Effector memory CD8-positive, alpha-beta T cell (primary cell): ENCODE measurements at regions not wholly inside any gene's neighbourhood (a gene's known extent, or its start where the extent isn't known, plus 50 kb on each side); places are given as distances from the start of the nearest gene placed in this dataset.

Experiments
- ATAC-seq: fragments of 150-1000 bp; cut with Tn5 transposase; replicated peaks from 2 replicates; pipeline ENCODE4 v1.10.0; 2021; ENCODE audit warnings: mild to moderate bottlenecking, moderate library complexity
- DNase-seq, 3 experiments: peaks; one replicate each; pipeline ENCODE4 v3.0.0; 2021
- H3K27ac Mint-ChIP-seq, 2 donors: one replicate each; pipeline ENCODE4 v1.8.0; 2022; ENCODE audit warnings: mild to moderate bottlenecking in 2 of 2, mixed read lengths in 2 of 2, moderate library complexity in 2 of 2
- H3K27me3 Mint-ChIP-seq, 2 donors: one replicate each; pipeline ENCODE4 v1.8.0; 2022; ENCODE audit warnings: mixed read lengths in 2 of 2
- H3K36me3 Mint-ChIP-seq: one replicate; pipeline ENCODE4 v1.8.0; 2022; ENCODE audit warnings: mild to moderate bottlenecking, moderate library complexity, mixed read lengths; ENCODE audit not compliant: insufficient read depth
- H3K4me1 Mint-ChIP-seq, 2 donors: one replicate each; pipeline ENCODE4 v1.8.0; 2022; ENCODE audit warnings: low read depth in 2 of 2, mixed read lengths in 2 of 2
- H3K4me3 Mint-ChIP-seq, 2 donors: one replicate each; pipeline ENCODE4 v1.8.0; 2022; ENCODE audit warnings: mild to moderate bottlenecking in 2 of 2, mixed read lengths in 2 of 2, moderate library complexity in 2 of 2
- H3K9me3 Mint-ChIP-seq, 2 donors: one replicate each; pipeline ENCODE4 v1.8.0; 2022; ENCODE audit warnings: mixed read lengths in 2 of 2

DNA sequence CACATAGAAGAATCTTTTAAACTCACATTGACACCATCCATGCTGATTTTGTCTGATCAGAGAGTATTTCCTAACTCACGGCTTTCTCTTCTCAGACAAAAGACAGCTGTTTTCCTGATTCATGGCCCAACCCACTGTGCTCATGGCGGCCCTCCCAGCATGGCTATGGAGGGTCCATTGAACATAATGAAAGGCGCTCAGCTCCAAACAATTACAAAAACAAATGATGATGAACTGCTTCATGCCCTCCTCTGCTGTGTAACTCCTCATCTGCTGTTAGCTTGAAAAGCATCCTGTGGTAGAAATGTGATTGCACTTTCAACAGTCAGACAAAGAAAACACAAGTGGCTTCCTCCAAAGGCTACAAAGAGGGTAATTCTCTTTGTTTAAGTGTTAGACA, 673.8 kb downstream of the PRELID2 start:
- Mint-ChIP-seq H3K27me3 (no peaks in the 10 kb centered on the region), H3K36me3 (no peaks in the 10 kb centered on the region), H3K27ac (no peak overlapping the region), H3K9me3 (peaks cover 13% of the 10 kb centered on the region in 2 donors), H3K4me3 (no peak overlapping the region), H3K4me1 (no peaks in the 10 kb centered on the region)
- DNase-seq (no peak), ATAC-seq (no peak)

DNA sequence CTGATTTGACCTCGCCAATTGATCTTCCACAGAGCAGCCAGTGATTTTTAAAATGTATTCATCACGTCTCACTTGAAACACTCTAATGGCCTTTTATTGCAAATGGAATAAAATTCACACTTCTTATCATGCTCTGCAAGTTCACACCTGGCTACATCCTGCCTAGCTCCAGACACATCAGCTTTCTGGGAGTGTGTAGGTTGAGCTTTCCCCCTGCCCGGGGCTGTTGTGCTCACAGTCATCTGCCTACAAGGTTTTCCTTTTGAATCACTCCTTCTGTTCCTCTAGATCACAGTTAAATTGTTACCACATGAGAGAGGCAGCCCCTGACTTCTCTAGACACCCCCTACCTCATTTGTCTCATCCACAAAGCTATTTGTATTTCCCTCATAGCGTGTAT, 674.5 kb downstream of the PRELID2 start:
- Mint-ChIP-seq H3K4me3 (no peak overlapping the region), H3K36me3 (no peaks in the 10 kb centered on the region), H3K27me3 (no peaks in the 10 kb centered on the region), H3K9me3 (peaks cover 13% of the 10 kb centered on the region in 2 donors), H3K4me1 (no peaks in the 10 kb centered on the region), H3K27ac (no peak overlapping the region)
- DNase-seq, result no peak
- no peak for ATAC-seq

DNA sequence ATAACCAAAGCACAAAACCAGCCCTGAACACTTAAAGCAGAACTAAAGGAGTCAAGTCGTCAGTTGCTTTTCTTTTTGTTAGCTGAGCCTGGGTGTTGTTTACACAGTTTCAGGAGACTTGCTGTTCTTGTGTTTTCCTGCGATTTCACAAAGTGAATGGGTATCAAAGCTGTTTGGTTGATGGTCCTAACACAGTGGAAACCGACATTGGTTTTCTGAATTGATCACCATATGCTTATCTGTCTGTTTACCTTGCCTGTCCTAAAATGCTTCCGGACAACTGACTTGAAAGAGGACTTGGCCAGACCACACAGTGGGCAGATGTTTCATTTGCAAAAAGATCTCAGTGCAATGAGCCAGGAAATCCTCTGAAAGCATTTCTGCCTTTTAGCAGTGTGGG, 676.4 kb downstream of the PRELID2 start:
- Mint-ChIP-seq H3K36me3 (no peaks in the 10 kb centered on the region), H3K4me1 (no peaks in the 10 kb centered on the region), H3K27me3 (no peaks in the 10 kb centered on the region), H3K4me3 (no peak overlapping the region), H3K27ac (no peak overlapping the region), H3K9me3 (peaks cover 5 to 9% of the 10 kb centered on the region in 2 donors)
- no peak for DNase-seq
- ATAC-seq, result no peak

DNA sequence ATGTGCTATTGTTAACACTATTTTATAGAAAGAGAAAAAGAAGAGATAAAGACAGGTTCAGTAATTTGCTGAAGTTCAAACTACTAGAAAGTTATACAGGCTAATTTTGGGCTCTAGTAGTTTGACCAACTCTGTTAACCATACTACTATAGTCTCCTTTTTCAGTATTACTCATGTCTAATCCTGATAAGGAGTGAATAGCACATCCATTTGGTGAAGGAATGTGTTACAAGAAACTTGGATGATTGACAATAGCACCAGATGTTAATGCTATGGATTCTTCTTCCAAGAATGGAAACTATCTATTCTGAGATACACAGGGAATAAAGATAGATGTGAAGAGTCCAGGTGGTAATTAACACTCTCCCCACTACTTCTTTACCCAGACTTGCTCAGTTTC, 677.3 kb downstream of the PRELID2 start:
- ATAC-seq, result no peak
- H3K4me3 Mint-ChIP-seq, result no peak overlapping the region
- H3K4me1 Mint-ChIP-seq, result no peaks in the 10 kb centered on the region
- DNase-seq, result no peak
- H3K36me3 Mint-ChIP-seq, result no peaks in the 10 kb centered on the region
- no peak overlapping the region for H3K27ac Mint-ChIP-seq
- peaks cover 0 to 9% of the 10 kb centered on the region in 2 donors for H3K9me3 Mint-ChIP-seq
- no peaks in the 10 kb centered on the region for H3K27me3 Mint-ChIP-seq

DNA sequence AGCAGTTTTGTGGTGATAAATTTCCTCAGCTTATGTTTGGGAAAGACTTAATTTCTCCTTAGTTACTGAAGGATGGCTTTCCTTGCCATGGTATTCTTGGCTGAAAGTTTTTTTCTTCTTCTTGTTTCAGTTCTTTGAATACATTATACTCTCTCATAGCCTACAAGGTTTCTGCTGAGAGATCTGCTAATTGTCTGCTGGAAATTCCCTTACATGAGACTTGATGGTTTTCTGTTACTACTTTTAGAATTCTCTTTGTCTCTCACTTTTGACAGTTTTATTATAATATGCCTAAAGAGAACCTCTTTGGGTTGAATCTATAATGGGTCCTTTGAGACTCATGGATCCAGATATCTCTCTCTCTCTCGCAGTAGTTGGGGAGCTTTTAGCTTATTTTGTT, 693.6 kb downstream of the PRELID2 start:
- ATAC-seq (no peak), DNase-seq (no peak)
- Mint-ChIP-seq H3K36me3 (no peaks in the 10 kb centered on the region), H3K4me1 (no peaks in the 10 kb centered on the region), H3K27ac (no peak overlapping the region), H3K9me3 (peaks cover 0 to 12% of the 10 kb centered on the region in 2 donors), H3K27me3 (no peaks in the 10 kb centered on the region), H3K4me3 (no peak overlapping the region)

DNA sequence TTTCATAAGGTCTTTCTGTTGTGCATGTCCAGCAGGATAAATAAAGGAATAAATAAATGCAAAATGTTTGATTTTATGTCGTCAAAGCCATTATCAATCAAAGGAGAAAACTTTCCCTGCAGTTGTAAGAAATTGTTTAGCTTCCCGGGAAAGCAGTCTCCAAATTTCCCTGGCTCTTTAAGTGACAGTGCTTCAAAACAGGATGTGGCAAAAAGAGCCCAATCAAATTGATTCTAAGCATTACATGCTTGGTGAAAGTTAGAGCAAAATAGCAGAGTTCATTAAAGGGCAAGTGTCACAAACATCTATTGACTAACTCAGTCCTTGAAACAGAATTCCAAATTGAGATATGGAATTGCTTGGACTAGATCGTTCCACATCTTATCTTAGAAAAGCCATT, 704.1 kb downstream of the PRELID2 start:
- ATAC-seq, result no peak
- Mint-ChIP-seq H3K27ac (no peak overlapping the region), H3K36me3 (no peaks in the 10 kb centered on the region), H3K4me3 (no peak overlapping the region), H3K4me1 (no peaks in the 10 kb centered on the region), H3K27me3 (no peaks in the 10 kb centered on the region), H3K9me3 (no peaks in the 10 kb centered on the region)
- DNase-seq, result no peak

DNA sequence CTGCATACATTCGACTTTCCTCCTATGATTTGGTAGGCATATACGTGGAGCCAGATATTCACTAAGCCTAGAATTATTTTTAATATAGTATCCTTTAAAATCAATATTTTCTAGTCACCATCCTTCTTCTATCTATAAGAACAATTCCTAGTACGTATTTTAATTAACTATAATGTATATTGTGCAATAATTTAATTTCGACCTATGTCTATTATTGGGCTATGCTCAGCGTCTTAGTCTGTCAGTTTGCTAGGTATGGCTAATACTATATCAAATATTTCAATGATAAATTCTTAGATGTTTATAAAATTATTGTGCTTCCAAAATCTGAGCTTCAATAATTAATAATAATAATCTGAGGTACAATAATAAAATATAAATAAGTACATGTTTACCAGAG, 705.3 kb downstream of the PRELID2 start:
- H3K27me3 Mint-ChIP-seq, result no peaks in the 10 kb centered on the region
- H3K9me3 Mint-ChIP-seq, result no peaks in the 10 kb centered on the region
- no peak overlapping the region for H3K4me3 Mint-ChIP-seq
- no peaks in the 10 kb centered on the region for H3K4me1 Mint-ChIP-seq
- H3K36me3 Mint-ChIP-seq, result no peaks in the 10 kb centered on the region
- ATAC-seq (no peak), DNase-seq (no peak)
- no peak overlapping the region for H3K27ac Mint-ChIP-seq

DNA sequence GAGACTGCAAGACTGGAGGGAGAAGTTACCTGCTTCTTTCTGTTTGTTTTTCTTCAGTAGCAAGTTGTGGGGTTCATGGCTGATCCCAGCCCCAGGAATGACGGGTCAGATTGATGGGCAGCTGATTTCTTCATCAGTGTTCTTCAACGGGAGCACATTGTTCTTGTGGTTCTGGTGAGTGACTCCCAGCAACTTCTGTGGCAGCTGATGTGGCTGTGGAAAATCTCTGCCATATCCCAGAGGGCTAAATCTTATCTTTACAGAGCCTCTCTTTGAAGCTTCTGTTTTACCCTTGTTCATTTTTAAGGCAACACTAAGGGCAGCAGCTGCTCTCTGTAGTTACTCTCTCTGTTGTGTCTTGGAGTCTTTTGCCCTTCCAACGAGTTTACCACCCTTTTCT, 710.3 kb downstream of the PRELID2 start:
- Mint-ChIP-seq H3K27ac (no peak overlapping the region), H3K36me3 (no peaks in the 10 kb centered on the region), H3K9me3 (peaks cover 2 to 6% of the 10 kb centered on the region in 2 donors), H3K27me3 (no peaks in the 10 kb centered on the region), H3K4me1 (no peaks in the 10 kb centered on the region), H3K4me3 (no peak overlapping the region)
- ATAC-seq (no peak), DNase-seq (no peak)

DNA sequence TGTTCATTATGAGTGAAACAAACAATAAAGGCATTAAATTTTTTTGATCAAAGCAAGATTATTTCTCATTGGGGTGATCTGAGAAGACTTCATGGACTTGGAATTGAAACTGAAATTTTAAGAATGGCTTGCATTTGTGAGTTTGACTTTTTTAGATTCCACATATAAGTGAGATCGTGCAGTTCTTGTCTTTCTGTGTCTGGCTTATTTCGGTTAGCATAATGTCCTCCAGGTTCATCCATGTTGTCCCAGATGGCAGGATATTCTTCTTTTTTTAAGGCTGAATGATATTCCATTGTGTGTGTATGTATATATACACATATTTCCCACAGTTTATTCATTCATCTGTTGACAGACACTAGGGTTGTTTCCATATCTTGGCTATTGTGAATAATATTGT, 716.5 kb downstream of the PRELID2 start:
- DNase-seq (no peak), ATAC-seq (no peak)
- Mint-ChIP-seq H3K9me3 (peaks cover 15 to 24% of the 10 kb centered on the region in 2 donors), H3K36me3 (no peaks in the 10 kb centered on the region), H3K27ac (no peak overlapping the region), H3K4me3 (no peak overlapping the region), H3K4me1 (no peaks in the 10 kb centered on the region), H3K27me3 (no peaks in the 10 kb centered on the region)

DNA sequence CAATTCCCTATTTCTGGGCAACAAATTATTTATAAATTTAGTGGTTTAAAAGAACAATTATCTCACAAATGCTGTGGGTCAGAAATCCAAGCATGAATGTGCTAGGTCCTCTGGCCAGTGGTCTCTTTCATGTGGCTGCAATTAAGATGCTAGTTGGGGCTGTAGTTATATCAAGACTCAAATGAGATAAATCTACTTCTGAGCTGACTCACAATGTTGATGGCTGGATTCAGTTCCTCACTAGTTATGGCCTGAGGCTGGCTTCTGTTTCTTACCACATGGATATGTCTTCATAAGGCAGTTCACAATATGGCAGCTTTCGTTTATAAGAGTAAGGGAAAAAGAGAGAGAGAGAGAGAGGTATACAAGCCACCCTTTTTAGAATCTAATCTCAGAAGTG, 717.0 kb downstream of the PRELID2 start:
- no peaks in the 10 kb centered on the region for H3K4me1 Mint-ChIP-seq
- no peak for ATAC-seq
- no peaks in the 10 kb centered on the region for H3K36me3 Mint-ChIP-seq
- no peak overlapping the region for H3K4me3 Mint-ChIP-seq
- DNase-seq, result no peak
- H3K27ac Mint-ChIP-seq, result no peak overlapping the region
- no peaks in the 10 kb centered on the region for H3K27me3 Mint-ChIP-seq
- H3K9me3 Mint-ChIP-seq, result peaks cover 18 to 24% of the 10 kb centered on the region in 2 donors

DNA sequence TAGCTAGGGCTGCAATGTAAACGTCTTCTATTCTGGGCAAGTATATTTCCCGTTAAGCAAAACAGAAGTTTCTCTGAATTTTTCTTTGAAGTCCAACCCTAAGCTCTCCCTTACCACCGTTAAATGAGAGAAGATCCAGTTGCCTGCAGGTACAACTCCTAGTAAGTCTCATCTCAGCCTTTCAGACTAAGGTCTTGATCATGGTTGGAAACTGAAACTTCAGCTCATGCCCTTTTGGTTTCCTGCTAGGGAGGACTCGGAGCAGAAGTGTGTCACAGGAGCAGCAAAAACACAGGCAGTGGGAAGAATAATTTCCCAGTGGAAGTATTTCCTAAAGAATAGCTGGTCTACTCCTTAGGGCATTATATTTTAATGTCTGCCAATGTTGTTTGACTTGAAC, 717.9 kb downstream of the PRELID2 start:
- ATAC-seq (no peak), DNase-seq (no peak)
- Mint-ChIP-seq H3K9me3 (peaks cover 18 to 24% of the 10 kb centered on the region in 2 donors), H3K4me1 (no peaks in the 10 kb centered on the region), H3K27me3 (no peaks in the 10 kb centered on the region), H3K4me3 (no peak overlapping the region), H3K27ac (no peak overlapping the region), H3K36me3 (no peaks in the 10 kb centered on the region)

DNA sequence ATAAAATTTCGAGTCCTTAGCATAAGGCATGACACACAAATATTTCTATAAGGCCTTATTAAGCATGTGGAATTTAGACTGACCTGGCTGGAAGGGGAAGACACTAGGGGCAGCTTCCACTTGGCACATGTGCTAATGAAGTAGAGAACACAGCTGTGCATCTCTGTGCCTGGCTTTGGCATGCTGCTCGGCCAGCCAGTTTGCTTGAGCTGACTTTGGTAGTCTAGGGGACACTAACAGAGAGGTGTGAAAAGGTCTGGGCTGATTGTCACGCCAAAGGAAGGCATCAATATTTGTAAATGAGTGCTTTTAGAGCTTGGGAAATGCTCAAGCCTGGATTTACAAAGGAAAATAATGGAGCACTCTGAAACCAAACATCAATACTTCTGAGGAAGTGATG, 723.7 kb downstream of the PRELID2 start:
- no peaks in the 10 kb centered on the region for H3K4me1 Mint-ChIP-seq
- no peaks in the 10 kb centered on the region for H3K36me3 Mint-ChIP-seq
- H3K4me3 Mint-ChIP-seq, result no peak overlapping the region
- no peaks in the 10 kb centered on the region for H3K27me3 Mint-ChIP-seq
- H3K27ac Mint-ChIP-seq, result no peak overlapping the region
- DNase-seq (no peak), ATAC-seq (no peak)
- peaks cover 11 to 22% of the 10 kb centered on the region in 2 donors for H3K9me3 Mint-ChIP-seq

DNA sequence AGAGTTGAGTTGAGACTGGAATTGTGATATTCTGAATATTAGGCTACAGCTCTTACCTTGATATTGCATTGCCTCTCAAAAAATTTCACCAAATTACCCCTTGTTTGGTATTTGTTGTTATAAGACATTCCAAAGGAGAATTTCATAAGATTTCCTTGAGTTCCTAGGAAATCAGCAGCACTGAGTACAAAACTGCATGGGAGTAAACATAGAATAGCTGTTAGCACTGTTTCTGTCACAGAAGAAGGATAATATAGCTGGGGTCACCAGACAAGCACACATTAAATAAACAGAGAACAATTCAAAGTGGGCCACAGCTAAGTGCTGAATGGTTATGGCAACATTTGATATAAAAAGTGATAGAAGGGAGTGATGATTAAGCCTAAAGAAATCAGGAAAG, 724.3 kb downstream of the PRELID2 start:
- Mint-ChIP-seq H3K4me1 (no peaks in the 10 kb centered on the region), H3K27me3 (no peaks in the 10 kb centered on the region), H3K27ac (no peak overlapping the region), H3K4me3 (no peak overlapping the region), H3K9me3 (peaks cover 9 to 16% of the 10 kb centered on the region in 2 donors), H3K36me3 (no peaks in the 10 kb centered on the region)
- no peak for ATAC-seq
- no peak for DNase-seq

DNA sequence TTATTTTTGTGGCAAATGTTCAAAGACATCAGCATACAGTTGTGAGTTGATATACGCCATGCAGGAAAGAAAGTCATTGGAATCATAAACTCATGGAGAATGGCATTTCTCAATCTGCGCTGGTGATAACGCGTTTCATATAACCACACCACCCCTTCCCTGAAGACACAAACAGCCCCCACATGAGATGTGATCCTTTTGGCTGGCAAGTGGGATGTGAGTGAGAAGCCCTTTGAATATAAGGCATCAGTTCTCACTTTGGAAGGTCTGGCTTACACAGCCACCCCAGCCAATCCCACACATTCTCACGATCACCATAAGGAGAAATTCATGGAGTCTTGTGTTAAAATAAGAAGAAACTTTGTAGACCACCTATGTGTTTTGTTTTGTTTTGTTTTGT, 725.0 kb downstream of the PRELID2 start:
- no peaks in the 10 kb centered on the region for H3K4me1 Mint-ChIP-seq
- H3K4me3 Mint-ChIP-seq, result no peak overlapping the region
- no peaks in the 10 kb centered on the region for H3K27me3 Mint-ChIP-seq
- peaks cover 9 to 16% of the 10 kb centered on the region in 2 donors for H3K9me3 Mint-ChIP-seq
- H3K27ac Mint-ChIP-seq, result no peak overlapping the region
- no peak for DNase-seq
- H3K36me3 Mint-ChIP-seq, result no peaks in the 10 kb centered on the region
- no peak for ATAC-seq

DNA sequence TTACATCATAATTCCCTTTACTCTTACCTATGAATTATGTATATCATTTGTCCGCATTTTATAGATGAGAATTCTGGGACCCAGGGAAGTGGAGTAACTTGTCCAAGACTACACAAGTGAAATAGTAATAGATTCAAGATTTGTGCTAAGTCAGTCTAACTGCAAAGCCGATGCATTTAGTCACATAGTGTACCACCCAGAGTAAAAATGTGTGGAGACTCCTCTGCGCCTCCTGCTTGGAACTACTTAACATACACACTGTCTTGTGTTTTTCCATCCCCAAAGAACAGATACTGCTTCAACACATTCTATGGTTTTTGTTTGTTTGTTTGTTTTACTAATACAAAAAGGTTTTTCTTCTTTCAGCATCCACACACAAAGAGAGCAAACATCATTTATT, 729.8 kb downstream of the PRELID2 start:
- no peak for DNase-seq
- H3K36me3 Mint-ChIP-seq, result no peaks in the 10 kb centered on the region
- no peaks in the 10 kb centered on the region for H3K4me1 Mint-ChIP-seq
- peaks cover 0 to 20% of the 10 kb centered on the region in 2 donors for H3K9me3 Mint-ChIP-seq
- no peak overlapping the region for H3K4me3 Mint-ChIP-seq
- no peak for ATAC-seq
- no peak overlapping the region for H3K27ac Mint-ChIP-seq
- H3K27me3 Mint-ChIP-seq, result no peaks in the 10 kb centered on the region
